Aorta (tissue), 5 donors: ENCODE measurements at regions not wholly inside any gene's neighbourhood (a gene's known extent, or its start where the extent isn't known, plus 50 kb on each side); places are given as distances from the start of the nearest gene placed in this dataset.
"Not testable (repeated sequence)": the region's sequence is repeated elsewhere in the genome, so short reads cannot be mapped to it uniquely, and the experiment has no call there.

Experiments used
- ATAC-seq: fragments of 200-7000 bp; cut with Tn5 transposase; one replicate; pipeline ENCODE4 v1.9.1; 2022; ENCODE audit warnings: moderate library complexity; ENCODE audit not compliant: low FRiP score
- DNase-seq, 2 donors: peaks; one replicate each; pipeline ENCODE4 v3.0.0-alpha.2; 2020
- H3K27ac ChIP-seq, 2 donors: one replicate each; pipeline ENCODE4 v1.5.1; 2013; ENCODE audit warnings: low read length in 2 of 2, mild to moderate bottlenecking in 2 of 2, moderate library complexity in 2 of 2, control low read depth in 1 of 2, inconsistent platforms in 1 of 2, low read depth in 1 of 2
- H3K27me3 ChIP-seq, 2 donors: one replicate each; pipeline ENCODE4 v1.6.1; 2013; ENCODE audit warnings: control low read depth in 1 of 2, low read length in 1 of 2, mild to moderate bottlenecking in 1 of 2, moderate library complexity in 1 of 2; ENCODE audit not compliant: insufficient read depth in 2 of 2, control insufficient read depth in 1 of 2
- H3K36me3 ChIP-seq, 2 donors: one replicate each; pipeline ENCODE4 v1.6.1; 2013; ENCODE audit warnings: control low read depth in 1 of 2, low read length in 1 of 2, mild to moderate bottlenecking in 1 of 2; ENCODE audit not compliant: insufficient read depth in 2 of 2, control insufficient read depth in 1 of 2
- H3K4me1 ChIP-seq, 2 donors: one replicate each; pipeline ENCODE4 v1.6.1; 2013; ENCODE audit warnings: low read length in 2 of 2, control low read depth in 1 of 2, mild to moderate bottlenecking in 1 of 2, moderate library complexity in 1 of 2; ENCODE audit not compliant: insufficient read depth in 2 of 2, control insufficient read depth in 1 of 2
- H3K4me3 ChIP-seq, 2 donors: one replicate each; pipeline ENCODE4 v1.5.1; 2013; ENCODE audit warnings: low read length in 2 of 2, control low read depth in 1 of 2, mild to moderate bottlenecking in 1 of 2
- H3K9me3 ChIP-seq: one replicate; pipeline ENCODE4 v1.6.1; 2013; ENCODE audit warnings: mild to moderate bottlenecking, low read length; ENCODE audit not compliant: control insufficient read depth
- WGBS, 2 donors: extraction: QIAGEN DNeasy Blood & Tissue Kit; methylation state at CpG; one replicate each; pipeline ENCODE4 v1.1.7; 2013; 5-methylcytosine and 5-hydroxymethylcytosine counted together
- intact Hi-C, 2 donors: fragments of 100-400 bp; cut with DNase I; formaldehyde crosslinking; loops; one replicate each; pipeline versions ENCODE4 v1.14.2 to v1.15.0; 2022
- donor health status: healthy with polysubstance abuse.
- donor health status: Bipolar disorder and iron deficiency.
- donor health status: DM: no; HTN: no; CAD: no.
- donor health status: DM: no; HTN: no; CAD: no.
- donor health status: DM: yes; HTN: yes; CAD: no.

DNA sequence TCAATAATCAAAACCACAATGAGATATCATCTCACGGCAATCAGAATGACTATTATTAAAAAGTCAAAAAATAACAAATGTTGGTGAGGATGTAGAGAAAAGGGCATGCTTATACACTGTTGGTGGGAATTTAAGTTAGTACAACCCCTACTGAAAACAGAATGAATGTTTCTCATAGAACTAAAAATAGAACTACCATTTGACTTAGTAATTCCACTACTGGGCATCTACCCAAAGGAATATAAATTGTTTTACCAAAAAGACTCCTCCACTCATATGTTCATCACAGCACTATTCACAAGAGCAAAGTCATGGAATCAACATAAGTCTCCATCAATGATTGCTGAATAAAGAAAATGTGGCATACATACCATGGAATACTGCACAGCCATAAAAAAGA lies 278.1 kb upstream of the ARSJ start:
- Histone ChIP-seq H3K27ac (no peak overlapping the region), H3K27me3 (no peaks in the 10 kb centered on the region), H3K36me3 (no peaks in the 10 kb centered on the region), H3K4me1 (no peaks in the 10 kb centered on the region), H3K4me3 (no peak overlapping the region), H3K9me3 (no peaks in the 10 kb centered on the region)
- DNase-seq = no peak
- 0% methylated on average over 1 of the region's 1 CpG; no CpG with 5 or more reads in 1 of the 2 donors for WGBS, 2 donors
- no peak for ATAC-seq
- intact Hi-C loops = loop anchor here in 1 of 2 donors (10.0 kb wide), 1 partner anchor 283 kb away; the partner anchor contains the start of gene ARSJ

DNA sequence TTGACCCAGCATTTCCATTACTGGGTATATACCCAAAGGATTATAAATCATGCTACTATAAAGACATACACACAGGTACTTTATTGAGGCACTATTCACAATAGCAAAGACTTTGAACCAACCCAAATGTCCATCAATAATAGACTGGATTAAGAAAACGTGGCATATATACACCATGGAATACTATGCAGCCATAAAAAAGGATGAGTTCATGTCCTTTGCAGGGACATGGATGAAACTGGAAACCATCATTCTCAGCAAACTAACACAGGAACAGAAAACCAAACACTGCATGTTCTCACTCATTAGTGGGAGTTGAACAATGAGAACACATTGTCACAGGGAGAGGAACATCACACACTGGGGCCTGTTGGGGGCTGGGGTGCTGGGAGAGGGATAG lies 283.0 kb upstream of the ARSJ start:
- 86% methylated on average over 1 of the region's 1 CpG; no CpG with 5 or more reads in 1 of the 2 donors for WGBS, 2 donors
- H3K36me3 ChIP-seq, H3K27ac ChIP-seq, ATAC-seq, H3K4me1 ChIP-seq, H3K4me3 ChIP-seq, intact Hi-C loops, H3K27me3 ChIP-seq, DNase-seq, H3K9me3 ChIP-seq: not testable (repeated sequence)

DNA sequence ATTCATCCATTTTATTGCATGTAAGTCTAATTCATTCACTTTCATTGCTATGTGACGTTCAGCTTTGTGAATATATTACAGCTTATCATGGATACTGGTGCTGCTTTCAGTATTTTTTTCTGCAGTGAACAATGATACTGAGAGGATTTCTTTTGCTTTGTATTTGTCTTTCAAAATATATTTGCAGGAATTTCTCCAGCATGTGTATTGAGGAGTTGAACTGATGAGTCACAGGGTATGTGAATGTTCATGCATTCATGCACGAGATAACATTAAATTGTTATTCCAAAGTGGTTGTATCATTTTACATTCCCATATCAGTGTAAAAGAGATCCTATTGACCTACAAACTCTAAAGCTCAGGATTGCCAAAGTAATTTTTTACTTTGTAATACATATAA lies 283.8 kb upstream of the ARSJ start:
- no peak for ATAC-seq
- H3K36me3 ChIP-seq = no peaks in the 10 kb centered on the region
- WGBS, 2 donors = 42% methylated on average over 2 of the region's 2 CpGs

DNA sequence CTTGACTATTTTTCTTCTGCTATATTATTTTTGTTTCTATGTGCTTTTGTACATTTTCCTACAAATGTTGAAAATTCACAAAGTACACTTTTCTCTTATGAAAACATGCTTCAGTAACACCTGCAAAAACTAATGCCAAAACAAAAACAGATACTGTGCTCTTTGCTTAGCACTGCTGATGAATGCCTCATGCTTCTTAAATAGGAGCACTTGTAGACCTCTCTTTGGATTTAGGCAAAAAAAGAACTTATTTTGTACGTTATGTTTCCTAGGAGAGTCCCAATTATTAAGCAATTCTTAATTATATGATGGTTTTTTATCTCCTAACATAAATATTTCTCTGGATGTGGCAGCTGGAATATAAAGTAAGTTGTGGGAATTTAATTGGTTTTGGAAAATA lies 285.0 kb upstream of the ARSJ start:
- Histone ChIP-seq H3K27me3 (no peaks in the 10 kb centered on the region), H3K4me1 (no peaks in the 10 kb centered on the region), H3K4me3 (no peak overlapping the region), H3K9me3 (no peaks in the 10 kb centered on the region), H3K36me3 (no peaks in the 10 kb centered on the region), H3K27ac (no peak overlapping the region)
- 53% methylated on average over 1 of the region's 1 CpG for WGBS, 2 donors
- intact Hi-C loops = no loop called here
- DNase-seq = no peak
- ATAC-seq = no peak

More for the DNA sequence above, 283.8 kb upstream of the ARSJ start:
- intact Hi-C loops = no loop called here
- Histone ChIP-seq H3K4me1 (no peaks in the 10 kb centered on the region), H3K27me3 (no peaks in the 10 kb centered on the region), H3K4me3 (no peak overlapping the region), H3K27ac (no peak overlapping the region), H3K9me3 (no peaks in the 10 kb centered on the region)
- DNase-seq = no peak

DNA sequence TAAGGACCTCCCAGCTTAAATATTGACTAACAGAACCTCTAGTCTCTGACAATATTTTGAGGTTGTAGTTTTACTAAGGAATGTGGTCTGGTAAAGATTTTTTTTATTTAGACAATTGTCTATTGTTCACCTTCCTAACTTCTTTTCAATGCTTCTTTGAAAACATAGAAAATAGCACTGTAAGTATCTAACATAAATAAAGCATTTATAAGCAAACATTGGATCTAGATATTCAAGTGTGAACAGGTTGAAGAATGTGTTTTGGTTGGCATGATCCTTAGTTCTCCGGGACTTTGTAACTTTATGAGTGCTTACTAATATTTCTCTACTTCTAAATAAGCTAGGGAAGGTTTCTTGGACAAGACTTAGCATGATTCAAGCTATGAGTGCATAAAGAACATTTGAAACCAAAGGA lies 285.4 kb upstream of the ARSJ start:
- Histone ChIP-seq H3K4me3 (no peak overlapping the region), H3K4me1 (no peaks in the 10 kb centered on the region), H3K36me3 (no peaks in the 10 kb centered on the region), H3K27me3 (no peaks in the 10 kb centered on the region), H3K27ac (no peak overlapping the region), H3K9me3 (no peaks in the 10 kb centered on the region)
- 3% methylated on average over 1 of the region's 1 CpG for WGBS, 2 donors
- DNase-seq (no peak), ATAC-seq (no peak)
- intact Hi-C loops = no loop called here

DNA sequence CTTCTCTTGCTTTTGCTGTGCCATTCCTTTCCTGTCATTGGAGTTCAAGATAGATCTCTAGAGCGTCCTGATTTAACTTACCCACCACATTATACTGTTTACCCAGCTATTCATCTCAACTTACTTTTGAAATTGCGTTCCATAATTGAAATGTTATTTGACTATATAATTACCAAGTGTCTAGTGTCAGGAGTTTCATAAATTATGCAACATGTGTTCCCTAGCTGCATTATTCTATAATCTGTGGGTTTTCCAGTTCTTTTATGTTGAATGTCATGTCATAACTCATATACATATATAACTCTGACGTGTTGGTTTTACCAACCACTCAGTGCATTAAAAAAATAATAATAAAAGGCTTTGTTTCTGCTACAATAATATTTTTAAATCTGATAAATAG lies 285.9 kb upstream of the ARSJ start:
- DNase-seq = no peak
- no peak overlapping the region for H3K27ac ChIP-seq
- intact Hi-C loops = no loop called here

DNA sequence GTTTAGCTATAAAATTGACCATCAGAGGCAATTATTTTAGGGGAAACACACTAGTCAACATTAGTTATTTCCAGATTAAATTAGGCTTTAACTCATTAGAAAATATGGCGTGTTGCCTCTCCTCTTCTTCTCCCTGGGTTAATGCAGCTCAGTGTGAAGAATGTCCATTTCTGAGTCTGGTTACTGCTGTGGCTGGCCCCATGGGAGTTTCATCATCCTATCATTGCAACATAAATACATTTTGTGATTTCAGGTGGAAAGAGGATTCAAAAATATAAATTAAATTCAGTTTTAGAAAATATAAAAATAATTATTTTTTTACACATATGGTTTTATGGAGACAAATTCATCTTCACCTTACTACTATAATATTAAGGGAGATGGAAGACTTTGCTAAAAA lies 288.5 kb upstream of the ARSJ start:
- no peak for DNase-seq
- H3K27ac ChIP-seq = no peak overlapping the region
- H3K4me1 ChIP-seq = no peaks in the 10 kb centered on the region
- intact Hi-C loops = no loop called here
- no peaks in the 10 kb centered on the region for H3K36me3 ChIP-seq
- no peak for ATAC-seq
- no peak overlapping the region for H3K4me3 ChIP-seq
- H3K27me3 ChIP-seq = no peaks in the 10 kb centered on the region
- 99 to 100% methylated on average over 1 of the region's 1 CpG for WGBS, 2 donors
- H3K9me3 ChIP-seq = no peaks in the 10 kb centered on the region

More for the DNA sequence above, 285.9 kb upstream of the ARSJ start:
- H3K4me1 ChIP-seq = no peaks in the 10 kb centered on the region
- no peaks in the 10 kb centered on the region for H3K27me3 ChIP-seq
- no peak for ATAC-seq
- no peaks in the 10 kb centered on the region for H3K9me3 ChIP-seq
- WGBS, 2 donors = 37 to 42% methylated on average over 3 of the region's 3 CpGs
- H3K36me3 ChIP-seq = no peaks in the 10 kb centered on the region
- no peak overlapping the region for H3K4me3 ChIP-seq

DNA sequence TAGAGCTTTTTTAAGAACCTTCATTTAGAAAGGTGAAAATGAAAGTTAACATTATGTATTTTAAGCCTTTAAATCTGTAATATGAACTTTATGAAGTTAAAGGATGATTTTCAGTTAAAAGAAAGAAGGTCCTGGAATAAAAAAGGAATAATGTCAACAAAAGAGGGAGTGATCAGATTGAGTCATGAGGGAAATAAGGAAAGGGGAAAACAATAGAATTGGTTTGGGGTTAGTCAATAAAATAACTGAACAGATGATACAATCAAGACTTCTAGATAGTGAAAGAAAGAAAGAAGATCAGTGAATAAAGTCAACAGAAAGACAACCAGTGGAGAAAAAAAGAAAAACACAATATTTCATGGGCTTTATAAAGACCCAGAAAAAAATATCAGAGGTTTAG lies 291.6 kb upstream of the ARSJ start:
- H3K9me3 ChIP-seq = no peaks in the 10 kb centered on the region
- intact Hi-C loops = loop anchor here in 1 of 2 donors (10.0 kb wide), 1 partner anchor 296 kb away; the partner anchor contains the start of gene ARSJ
- no peaks in the 10 kb centered on the region for H3K36me3 ChIP-seq
- ATAC-seq (no peak), DNase-seq (no peak)
- H3K27ac ChIP-seq = no peak overlapping the region
- peaks cover 2 to 3% of the 10 kb centered on the region in 2 donors for H3K4me1 ChIP-seq
- H3K27me3 ChIP-seq = no peaks in the 10 kb centered on the region
- H3K4me3 ChIP-seq = no peak overlapping the region

DNA sequence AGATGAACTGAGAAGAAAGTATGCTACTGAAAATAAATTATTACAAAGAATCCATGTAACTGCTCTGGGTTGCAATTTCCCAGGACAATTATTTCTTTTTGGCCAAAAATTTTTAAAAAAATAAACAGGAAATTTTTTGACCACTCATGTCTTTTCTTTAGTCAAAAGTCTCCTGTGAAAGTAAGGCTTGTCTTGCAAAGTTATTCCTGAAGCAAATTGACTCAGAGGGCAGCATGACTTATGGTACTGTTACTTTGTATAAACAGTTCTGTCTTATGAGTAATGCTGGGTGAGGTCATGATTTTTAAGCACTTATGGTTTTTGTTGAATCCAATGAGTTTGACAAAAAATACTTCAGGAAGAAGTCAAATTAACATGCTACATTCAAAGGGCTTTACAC lies 292.8 kb upstream of the ARSJ start:
- ATAC-seq (peak; percentile 65), DNase-seq (no peak)
- Histone ChIP-seq H3K27me3 (no peaks in the 10 kb centered on the region), H3K4me3 (no peak overlapping the region), H3K27ac (peak overlapping the region in 1 of 2 donors; percentile 28), H3K4me1 (peaks cover 2 to 3% of the 10 kb centered on the region in 2 donors), H3K9me3 (no peaks in the 10 kb centered on the region), H3K36me3 (no peaks in the 10 kb centered on the region)
- intact Hi-C loops = loop anchor here in 1 of 2 donors (10.0 kb wide), 1 partner anchor 297 kb away; the partner anchor contains the start of gene ARSJ
